B cell (primary cell): ENCODE measurements at regions not wholly inside any gene's neighbourhood (a gene's known extent, or its start where the extent isn't known, plus 50 kb on each side); places are given as distances from the start of the nearest gene placed in this dataset.

Experiments used
- EZH2 ChIP-seq: IDR thresholded peaks from 2 replicates; pipeline ENCODE4 v1.6.1; 2012; ENCODE audit warnings: borderline replicate concordance, low read depth, mild to moderate bottlenecking, moderate library complexity, low read length; ENCODE audit not compliant: insufficient read depth, poor library complexity, severe bottlenecking
- TF ChIP-seq, protein P1 (sequence below): fragments of 200-600 bp; IDR thresholded peaks from one replicate; pipeline ENCODE4 v1.8.0; 2022; ENCODE audit warnings: antibody characterized with exemption, mild to moderate bottlenecking

DNA sequence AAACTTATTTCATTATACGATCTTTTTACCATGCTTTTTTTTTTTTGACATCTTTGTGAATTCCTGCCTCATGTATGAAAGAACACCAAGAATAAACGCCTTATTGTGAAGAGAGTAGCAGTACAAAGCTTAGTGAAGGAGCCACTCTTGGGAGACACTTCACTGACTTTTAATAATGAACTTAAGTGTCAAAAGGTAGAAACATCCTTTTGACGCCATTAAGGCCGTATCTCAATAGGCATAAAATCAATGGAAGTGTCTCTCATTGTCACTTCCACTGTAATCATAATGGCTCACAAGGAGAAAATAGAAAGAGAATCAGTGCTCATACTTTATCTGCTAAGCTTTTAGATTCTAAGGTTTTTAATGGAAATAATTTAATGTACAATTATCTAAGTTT, 657.8 kb downstream of the DIPK2A start:
- TF ChIP-seq, protein P1, sequence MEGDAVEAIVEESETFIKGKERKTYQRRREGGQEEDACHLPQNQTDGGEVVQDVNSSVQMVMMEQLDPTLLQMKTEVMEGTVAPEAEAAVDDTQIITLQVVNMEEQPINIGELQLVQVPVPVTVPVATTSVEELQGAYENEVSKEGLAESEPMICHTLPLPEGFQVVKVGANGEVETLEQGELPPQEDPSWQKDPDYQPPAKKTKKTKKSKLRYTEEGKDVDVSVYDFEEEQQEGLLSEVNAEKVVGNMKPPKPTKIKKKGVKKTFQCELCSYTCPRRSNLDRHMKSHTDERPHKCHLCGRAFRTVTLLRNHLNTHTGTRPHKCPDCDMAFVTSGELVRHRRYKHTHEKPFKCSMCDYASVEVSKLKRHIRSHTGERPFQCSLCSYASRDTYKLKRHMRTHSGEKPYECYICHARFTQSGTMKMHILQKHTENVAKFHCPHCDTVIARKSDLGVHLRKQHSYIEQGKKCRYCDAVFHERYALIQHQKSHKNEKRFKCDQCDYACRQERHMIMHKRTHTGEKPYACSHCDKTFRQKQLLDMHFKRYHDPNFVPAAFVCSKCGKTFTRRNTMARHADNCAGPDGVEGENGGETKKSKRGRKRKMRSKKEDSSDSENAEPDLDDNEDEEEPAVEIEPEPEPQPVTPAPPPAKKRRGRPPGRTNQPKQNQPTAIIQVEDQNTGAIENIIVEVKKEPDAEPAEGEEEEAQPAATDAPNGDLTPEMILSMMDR = no peak
- no peak for TF ChIP-seq EZH2
